ENCODE measurements at regions not wholly inside any gene's neighbourhood (a gene's known extent, or its start where the extent isn't known, plus 50 kb on each side); places are given as distances from the start of the nearest gene placed in this dataset.

DNA sequence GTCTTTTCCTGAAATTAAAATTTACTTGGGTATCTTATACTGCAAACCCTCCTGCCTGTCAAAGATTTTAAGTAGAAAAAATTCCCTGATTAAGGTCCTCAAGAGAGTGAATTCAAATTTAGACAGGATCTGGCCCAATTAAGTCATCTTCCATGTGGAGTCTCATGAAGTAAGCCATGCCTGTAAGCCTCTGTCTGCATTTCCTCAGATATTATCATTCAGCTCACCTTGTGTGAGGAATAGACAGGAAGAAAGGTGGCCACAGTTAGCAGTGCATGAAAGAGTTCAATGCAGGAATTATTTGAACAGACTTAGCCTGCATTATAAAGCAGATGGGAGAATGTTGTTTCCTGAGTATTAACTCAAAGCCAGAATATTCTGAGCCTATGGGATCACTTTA, 174.7 kb downstream of the HS3ST3A1 start:
- no peak overlapping the region for H3K4me3 ChIP-seq
- no peaks in the 10 kb centered on the region for H3K4me1 ChIP-seq
- H3K9me3 ChIP-seq: no peaks in the 10 kb centered on the region
- TF ChIP-seq, protein P1, sequence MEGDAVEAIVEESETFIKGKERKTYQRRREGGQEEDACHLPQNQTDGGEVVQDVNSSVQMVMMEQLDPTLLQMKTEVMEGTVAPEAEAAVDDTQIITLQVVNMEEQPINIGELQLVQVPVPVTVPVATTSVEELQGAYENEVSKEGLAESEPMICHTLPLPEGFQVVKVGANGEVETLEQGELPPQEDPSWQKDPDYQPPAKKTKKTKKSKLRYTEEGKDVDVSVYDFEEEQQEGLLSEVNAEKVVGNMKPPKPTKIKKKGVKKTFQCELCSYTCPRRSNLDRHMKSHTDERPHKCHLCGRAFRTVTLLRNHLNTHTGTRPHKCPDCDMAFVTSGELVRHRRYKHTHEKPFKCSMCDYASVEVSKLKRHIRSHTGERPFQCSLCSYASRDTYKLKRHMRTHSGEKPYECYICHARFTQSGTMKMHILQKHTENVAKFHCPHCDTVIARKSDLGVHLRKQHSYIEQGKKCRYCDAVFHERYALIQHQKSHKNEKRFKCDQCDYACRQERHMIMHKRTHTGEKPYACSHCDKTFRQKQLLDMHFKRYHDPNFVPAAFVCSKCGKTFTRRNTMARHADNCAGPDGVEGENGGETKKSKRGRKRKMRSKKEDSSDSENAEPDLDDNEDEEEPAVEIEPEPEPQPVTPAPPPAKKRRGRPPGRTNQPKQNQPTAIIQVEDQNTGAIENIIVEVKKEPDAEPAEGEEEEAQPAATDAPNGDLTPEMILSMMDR (IDR thresholded peaks at IDR 0.05): no peak
- no peak for DNase-seq (ENCODE audit: low spot score)
- no peaks in the 10 kb centered on the region for H3K36me3 ChIP-seq
- H3K27me3 ChIP-seq: no peaks in the 10 kb centered on the region
- H3K27ac ChIP-seq: no peak overlapping the region

- TF ChIP-seq, protein P1 (IDR thresholded peaks at IDR 0.05): no peak
- no peak overlapping the region for H3K27ac ChIP-seq
- H3K27me3 ChIP-seq: no peaks in the 10 kb centered on the region
- no peaks in the 10 kb centered on the region for H3K9me3 ChIP-seq
- no peak for DNase-seq (ENCODE audit: low spot score)
- H3K4me3 ChIP-seq: no peak overlapping the region
- H3K36me3 ChIP-seq: no peaks in the 10 kb centered on the region
- no peaks in the 10 kb centered on the region for H3K4me1 ChIP-seq
Measured at GRCh38 chr17:13425390-13425789, 176.3 kb downstream of the HS3ST3A1 start.

GRCh38 chr17:13421581-13422130, 180.1 kb downstream of the HS3ST3A1 start:
- Histone ChIP-seq H3K9me3 (no peaks in the 10 kb centered on the region), H3K4me1 (peaks cover 0 to 8% of the 10 kb centered on the region in 2 donors), H3K27ac (no peak overlapping the region), H3K36me3 (no peaks in the 10 kb centered on the region), H3K4me3 (no peak overlapping the region), H3K27me3 (no peaks in the 10 kb centered on the region)
- TF ChIP-seq, protein P1 (IDR thresholded peaks at IDR 0.05): no peak
- no peak for DNase-seq (ENCODE audit: low spot score)

DNA sequence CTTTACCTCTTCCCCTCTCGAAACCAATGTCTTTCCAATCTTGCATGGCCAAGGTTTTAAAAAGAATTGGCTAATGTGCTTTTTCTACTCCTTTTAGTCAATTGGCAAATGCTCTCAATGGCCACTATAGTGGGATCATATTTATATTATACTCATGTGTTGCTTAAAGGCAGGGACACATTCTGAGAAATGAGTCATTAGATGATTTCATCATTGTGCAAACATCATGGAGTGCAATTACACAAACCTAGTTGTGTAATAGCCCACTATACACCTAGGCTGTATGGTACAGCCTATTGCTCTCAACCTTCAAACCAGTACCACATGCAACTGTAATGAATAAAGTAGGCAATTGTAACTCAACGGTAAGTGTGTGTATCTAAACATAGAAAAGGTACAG, 180.9 kb downstream of the HS3ST3A1 start:
- no peaks in the 10 kb centered on the region for H3K36me3 ChIP-seq
- no peak overlapping the region for H3K4me3 ChIP-seq
- H3K27ac ChIP-seq: no peak overlapping the region
- no peaks in the 10 kb centered on the region for H3K27me3 ChIP-seq
- H3K4me1 ChIP-seq: peaks cover 0 to 16% of the 10 kb centered on the region in 2 donors
- TF ChIP-seq, protein P1 (IDR thresholded peaks at IDR 0.05): no peak
- no peaks in the 10 kb centered on the region for H3K9me3 ChIP-seq
- DNase-seq (ENCODE audit: low spot score): no peak

DNA sequence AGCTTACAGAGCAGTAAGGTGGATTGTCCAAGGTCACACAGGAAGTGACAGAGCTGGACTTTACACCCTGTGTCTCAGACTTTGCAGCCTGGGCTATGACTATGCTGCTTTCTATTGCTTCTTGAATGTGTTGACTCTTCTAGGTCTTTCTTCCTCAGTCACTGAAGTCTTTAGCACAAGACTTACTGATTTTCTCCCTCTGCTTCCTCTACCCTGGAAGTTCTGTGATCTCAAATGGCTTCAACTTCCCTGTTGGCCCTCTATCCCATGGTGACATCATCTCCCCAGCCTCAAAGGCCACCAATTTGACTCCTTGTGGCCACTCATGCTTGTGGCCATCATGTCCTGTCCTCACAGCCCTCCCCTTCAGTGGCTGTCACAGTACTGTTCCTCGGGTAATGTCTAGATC, 181.3 kb downstream of the HS3ST3A1 start:
- TF ChIP-seq, protein P1 (IDR thresholded peaks at IDR 0.05): no peak
- no peak overlapping the region for H3K27ac ChIP-seq
- peaks cover 0 to 18% of the 10 kb centered on the region in 2 donors for H3K4me1 ChIP-seq

DNA sequence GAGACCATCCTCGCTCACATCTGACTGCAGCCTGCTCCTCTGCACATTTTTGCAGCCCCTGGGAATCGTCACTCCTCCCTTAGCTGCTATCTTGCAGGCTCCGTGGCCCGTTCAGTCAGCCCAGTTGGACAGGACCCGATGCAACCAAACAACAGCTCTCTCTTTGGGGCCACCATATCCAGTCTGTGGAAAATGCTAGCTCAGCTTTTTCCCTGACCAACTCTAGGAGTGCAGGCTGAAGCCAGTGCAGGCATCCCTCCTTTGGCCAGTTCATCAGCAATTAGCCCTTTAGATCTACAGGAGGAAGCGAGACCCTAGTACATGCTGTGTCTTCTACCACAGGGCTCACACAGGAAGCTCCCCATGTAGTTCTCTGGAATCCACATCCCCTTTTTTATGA, 182.1 kb downstream of the HS3ST3A1 start:
- no peak for DNase-seq (ENCODE audit: low spot score)
- Histone ChIP-seq H3K27ac (no peak overlapping the region), H3K4me3 (no peak overlapping the region), H3K27me3 (no peaks in the 10 kb centered on the region), H3K9me3 (no peaks in the 10 kb centered on the region), H3K4me1 (peaks cover 0 to 18% of the 10 kb centered on the region in 2 donors), H3K36me3 (no peaks in the 10 kb centered on the region)
- TF ChIP-seq, protein P1 (IDR thresholded peaks at IDR 0.05): no peak

More for the DNA sequence above, 181.3 kb downstream of the HS3ST3A1 start:
- H3K9me3 ChIP-seq: no peaks in the 10 kb centered on the region
- H3K27me3 ChIP-seq: no peaks in the 10 kb centered on the region
- H3K36me3 ChIP-seq: no peaks in the 10 kb centered on the region
- DNase-seq (ENCODE audit: low spot score): no peak
- no peak overlapping the region for H3K4me3 ChIP-seq

Measured in right atrium auricular region (tissue), 2 donors.